Stimulated activated CD4-positive, alpha-beta T cell treated with anti-CD3 and anti-CD28 coated beads, TNF-alpha, amount 100 ng/mL, for 1 hour (primary cell): ENCODE measurements at regions not wholly inside any gene's neighbourhood (a gene's known extent, or its start where the extent isn't known, plus 50 kb on each side); places are given as distances from the start of the nearest gene placed in this dataset.

Experiments
- DNase-seq, 3 donors: peaks; one replicate each; pipeline ENCODE4 v3.0.0-alpha.2; 2020; ENCODE audit warnings: low read depth in 3 of 3, low spot score in 1 of 3

GRCh38 chr18:46293742-46294181 lies 189.6 kb downstream of the HAUS1 start:
- DNase-seq: no peak

DNA sequence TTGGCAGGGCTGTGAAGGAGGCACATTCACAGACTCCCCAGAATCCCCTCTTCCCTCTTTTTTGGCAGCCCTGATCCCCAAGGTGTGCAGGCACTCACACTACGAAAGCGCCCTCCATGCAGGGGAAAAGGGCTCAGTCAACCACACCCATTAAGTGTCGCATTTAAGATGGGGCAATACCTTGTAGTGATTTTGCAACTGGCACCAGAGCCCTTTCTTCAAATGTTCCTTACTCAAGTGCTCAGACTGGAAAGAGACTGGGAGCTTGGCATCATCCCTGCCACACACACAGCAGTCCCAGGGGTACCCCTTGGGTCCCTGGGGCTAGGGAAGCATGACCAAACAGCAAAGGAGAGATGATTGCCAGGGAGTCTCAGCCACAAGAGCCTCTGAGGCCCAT lies 190.1 kb downstream of the HAUS1 start:
- DNase-seq: no peak

- no peak for DNase-seq
Observed at GRCh38 chr18:46294751-46295150, 190.6 kb downstream of the HAUS1 start.

DNA sequence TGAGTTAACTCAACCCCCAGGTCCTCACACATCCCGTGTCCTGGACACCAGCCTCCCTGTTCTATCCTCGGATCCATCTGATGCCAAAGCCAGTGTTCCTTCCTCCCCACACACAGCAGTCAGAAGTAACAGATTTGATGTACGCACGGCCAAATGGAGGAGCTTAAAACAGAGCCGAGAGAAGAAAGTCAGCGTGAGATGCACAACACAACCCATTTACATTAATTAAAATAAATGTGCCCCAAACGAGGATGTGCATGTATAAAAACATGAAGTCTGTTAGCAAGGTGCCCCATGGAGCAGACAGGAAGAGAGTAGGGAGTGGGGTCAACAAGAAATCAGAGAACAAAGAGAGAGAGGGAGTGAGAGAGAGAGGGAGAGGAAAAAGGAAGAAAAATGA lies 191.2 kb downstream of the HAUS1 start:
- DNase-seq: no peak

DNA sequence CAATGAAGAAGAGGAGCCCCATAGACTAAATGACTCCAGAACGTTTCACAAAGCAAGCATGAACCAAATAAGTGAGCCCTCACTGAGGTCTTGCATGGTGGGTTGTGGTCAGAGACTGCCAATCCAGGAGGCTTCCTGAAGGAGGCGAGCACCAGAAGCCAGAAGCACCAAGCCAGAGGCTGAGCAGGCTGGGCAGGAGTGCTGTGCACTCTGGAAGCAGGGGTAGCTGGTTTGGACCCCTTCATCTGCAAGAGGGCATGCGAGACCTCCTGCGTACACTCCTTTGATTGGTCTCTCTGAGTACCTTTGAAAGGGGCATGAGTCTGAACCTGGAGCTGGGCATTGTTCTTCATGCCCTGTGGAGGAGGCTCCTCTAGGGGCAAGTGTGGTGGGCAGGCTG lies 192.5 kb downstream of the HAUS1 start:
- DNase-seq: no peak

DNA sequence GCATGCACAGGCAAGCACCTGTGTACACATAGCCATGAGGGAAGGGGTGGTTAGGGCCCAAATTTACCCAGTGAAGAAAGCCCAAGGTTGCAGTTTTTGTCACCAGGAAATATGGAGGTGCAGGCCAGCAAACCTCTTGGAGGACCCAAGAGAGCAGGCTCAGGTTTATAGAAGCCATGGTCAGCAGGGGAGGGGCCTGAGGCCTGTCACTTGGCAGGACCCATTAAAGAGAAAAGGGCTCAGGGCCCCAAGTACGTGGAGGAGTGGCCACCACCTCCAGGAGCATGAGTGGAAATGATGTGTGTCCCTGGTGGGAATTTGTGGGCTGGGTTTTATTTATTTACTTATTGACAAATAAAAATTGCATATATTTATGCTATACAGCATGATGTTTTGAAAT lies 192.9 kb downstream of the HAUS1 start:
- DNase-seq: no peak

GRCh38 chr18:46297621-46298020 lies 193.4 kb downstream of the HAUS1 start:
- no peak for DNase-seq

GRCh38 chr18:46298511-46298910 lies 194.3 kb downstream of the HAUS1 start:
- DNase-seq: no peak

- DNase-seq: no peak
Observed at GRCh38 chr18:46299465-46300008, 195.4 kb downstream of the HAUS1 start.

DNA sequence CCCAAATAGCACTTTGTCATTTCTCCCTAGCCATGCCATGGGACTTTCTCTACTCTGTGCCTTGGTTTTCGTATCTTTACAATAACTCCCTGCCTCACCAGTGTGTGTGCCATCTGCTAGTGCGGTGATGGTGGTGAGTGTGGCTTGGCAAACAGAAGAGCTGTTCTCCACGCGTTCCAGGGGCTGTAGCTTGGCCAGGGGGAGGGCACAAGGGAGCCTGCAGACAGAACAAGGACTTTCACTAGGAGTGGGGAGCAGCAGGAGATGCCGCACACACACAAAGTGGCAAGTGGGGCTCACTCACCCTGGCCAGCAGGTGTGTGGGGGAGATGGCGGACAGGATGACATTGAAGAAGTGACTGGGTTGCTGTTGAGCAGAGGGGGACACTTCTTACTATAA lies 196.9 kb downstream of the HAUS1 start:
- DNase-seq: no peak

DNA sequence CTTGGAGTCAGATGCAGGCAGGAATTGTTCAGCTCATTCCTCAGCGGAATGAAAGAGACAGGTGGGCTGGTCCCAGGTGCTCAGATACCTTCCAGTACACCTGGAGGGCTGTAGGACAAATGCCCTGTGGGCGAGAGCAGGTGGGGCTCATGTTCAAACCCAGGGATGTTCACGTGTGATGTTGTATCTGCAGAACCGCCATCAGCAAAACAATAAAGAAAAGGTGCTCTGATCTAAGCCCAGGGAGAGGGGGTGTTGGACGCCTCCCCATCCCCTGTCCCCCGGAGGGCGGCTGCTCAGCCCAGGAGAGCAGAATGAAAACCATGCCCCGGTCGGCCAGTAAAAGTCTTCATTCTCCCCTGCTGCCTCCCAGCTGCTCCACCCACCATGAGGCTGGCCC lies 197.4 kb downstream of the HAUS1 start:
- no peak for DNase-seq

DNA sequence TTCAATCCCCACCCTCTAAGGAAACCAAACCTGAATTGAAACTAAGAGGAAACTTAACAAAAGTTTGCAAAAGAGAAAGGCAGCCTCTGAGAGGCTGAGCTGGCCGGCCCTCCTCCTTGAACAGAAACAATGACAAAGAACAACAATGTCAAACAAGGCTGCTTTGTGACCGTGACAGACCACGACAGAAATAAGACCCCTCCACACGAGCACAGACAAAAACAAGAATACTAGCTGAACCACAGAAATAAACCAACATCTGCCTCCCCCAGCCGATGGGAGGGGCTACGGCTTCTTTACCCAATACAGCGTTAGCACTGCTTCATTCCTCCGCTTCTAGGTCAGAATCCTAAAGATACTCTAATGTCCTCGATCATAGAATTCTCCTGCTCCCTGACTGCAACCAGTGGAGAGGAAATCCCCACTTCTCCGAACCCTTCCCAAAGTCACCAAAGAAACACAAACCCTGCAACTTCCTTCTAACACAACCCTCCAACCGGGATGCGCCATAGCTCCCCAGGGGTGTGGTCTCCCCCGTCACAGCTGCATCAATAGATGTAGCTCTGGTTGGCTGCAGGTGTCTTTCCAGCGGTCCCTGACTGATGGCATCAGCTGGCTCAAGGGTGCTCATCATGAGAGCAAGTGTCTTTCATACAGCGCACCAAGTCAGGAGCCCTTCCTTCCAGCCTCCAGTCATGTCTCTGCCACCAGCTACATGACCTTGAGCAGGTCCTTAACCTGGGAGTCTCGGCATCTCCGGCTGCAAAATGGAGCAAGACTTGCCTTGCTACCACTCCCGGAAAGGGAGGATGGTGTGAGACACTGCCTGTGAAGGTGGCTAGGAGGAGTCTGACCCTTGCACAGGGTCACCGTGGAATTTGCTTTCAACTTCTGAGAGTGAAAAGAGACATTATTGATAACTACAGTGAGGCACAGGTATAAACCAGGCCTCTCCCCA lies 198.6 kb downstream of the HAUS1 start:
- DNase-seq: no peak

DNA sequence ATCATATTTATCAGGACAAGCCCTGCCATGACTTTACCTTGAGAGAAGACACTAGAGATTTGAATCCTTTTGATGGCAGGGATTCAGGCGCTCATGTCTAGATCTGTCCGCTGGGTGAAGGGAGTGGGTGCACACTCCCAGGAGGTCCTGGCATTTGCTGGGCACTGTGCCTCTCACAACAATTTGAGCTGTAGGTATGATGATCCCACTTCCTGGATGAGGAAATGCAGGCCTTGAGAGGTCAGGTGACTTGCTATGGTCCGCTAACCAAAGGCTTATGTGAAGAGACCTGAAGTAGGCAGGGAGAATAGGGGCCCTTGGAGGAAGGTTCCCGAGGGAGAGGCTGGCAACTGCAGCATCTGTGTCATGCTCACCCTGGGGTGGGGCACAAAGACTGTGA lies 206.1 kb downstream of the HAUS1 start:
- no peak for DNase-seq

DNA sequence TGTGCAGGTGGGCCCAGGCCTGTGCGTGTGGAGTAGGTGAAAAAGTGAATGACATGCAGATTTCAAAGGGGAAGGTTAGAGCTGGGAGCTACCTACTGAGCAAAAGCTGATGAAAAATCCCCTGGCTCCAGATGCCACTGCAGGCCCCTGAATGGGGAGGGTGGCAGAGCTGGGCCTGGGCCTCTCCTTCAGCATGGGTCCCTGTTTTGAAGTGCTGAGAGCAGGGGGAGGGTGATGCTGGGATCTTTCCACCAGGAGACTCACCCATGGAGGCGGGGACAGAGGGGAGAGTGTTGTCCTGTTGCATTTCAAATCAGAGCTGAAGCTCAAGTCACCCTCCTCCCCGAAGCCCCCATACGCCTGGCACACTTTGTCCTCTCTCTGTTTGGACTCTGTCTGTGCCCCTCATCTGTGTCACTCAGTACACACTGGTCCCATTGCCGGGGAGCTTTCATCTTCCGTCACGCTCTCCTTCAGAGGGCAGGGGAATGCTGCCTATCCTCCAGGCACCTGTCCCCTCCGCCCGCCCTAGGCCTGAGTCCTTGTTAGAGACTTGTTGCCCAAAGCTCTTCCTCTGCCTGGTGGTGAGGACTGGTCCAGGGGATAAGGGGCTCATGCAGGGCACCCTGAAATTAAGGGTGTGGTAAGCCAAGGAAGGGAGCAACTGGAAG lies 206.6 kb downstream of the HAUS1 start:
- no peak for DNase-seq

DNA sequence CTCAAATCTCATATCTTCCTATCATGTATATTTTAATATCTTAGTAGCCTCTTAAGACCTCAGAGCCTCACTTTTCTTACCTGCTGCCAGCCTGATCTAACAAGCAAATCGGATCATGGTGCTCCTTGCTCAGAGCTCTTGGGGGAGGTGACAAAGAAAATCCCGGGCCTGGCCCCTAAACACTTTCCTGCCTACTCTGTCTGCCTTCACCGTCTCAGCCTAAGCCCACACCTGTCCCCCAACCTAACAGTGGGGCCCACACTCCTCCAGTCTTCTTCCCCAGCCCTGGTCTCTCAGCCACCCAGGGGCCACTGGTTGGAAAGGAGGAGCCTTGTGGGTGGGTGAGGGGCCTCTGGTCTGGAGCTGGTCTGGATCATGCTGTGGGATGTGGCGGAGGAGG lies 207.3 kb downstream of the HAUS1 start:
- DNase-seq: no peak

GRCh38 chr18:46312221-46312620 lies 208.0 kb downstream of the HAUS1 start:
- no peak for DNase-seq

GRCh38 chr18:46313521-46313920 lies 209.3 kb downstream of the HAUS1 start:
- no peak for DNase-seq

DNA sequence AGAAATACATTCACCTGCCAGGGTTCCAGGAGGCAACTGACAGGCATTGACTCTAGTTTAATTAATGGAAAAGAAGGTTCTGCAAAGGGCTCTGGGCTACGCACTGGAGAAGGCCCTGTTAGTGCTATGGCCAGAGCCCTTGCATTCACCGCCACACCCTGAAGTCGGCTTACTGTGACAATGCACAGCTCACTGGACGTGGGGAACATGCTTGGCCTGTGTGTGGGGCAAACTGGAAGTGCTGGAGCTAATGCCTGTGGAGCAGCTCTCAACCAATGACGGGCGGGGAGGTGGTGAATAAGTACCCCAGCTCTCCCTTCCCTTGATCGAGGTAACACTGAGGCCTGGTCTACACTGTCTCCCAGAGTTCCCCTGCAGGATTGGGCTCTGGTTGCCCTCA lies 209.8 kb downstream of the HAUS1 start:
- DNase-seq: no peak

DNA sequence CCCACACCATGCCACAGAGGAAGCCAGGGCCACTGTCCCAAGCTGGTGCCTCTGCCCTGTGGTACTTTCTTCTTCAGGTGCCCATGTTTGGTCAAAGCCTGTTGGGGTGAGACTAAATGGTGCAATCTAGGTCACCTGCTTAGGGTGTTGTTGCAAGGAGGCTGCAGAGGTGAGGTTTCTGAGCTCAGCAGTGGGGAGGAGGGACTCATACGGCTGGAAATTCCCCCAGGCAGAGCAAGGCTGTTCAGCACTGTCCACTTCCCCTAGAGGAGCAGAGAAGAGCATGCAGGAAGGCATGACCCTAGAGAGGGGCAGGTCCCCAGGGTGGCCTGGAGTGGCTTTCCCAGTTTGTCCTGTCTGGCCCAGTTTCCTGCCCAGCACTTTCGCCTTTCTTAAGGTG lies 211.0 kb downstream of the HAUS1 start:
- DNase-seq: no peak

DNA sequence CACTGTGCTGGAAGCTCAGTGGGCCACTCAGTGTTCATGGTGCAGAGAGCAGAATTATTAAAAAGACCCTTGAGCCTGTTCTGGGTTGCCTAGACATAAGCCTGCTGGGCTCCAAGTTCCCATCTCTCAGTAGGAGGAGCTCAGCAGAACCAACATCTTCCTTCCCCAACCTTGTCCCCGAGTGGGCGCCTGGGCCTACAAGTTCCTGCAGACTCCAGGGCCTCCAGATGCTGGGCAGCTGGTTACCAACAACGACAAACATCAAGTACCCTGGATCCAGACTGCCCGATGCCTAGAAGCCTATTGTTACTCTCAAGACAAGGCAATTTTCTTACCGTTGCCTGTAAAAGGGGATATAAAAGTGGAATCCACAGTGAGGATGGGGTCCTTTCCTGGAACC lies 214.2 kb downstream of the HAUS1 start:
- DNase-seq: no peak

GRCh38 chr18:46319783-46320182 lies 215.6 kb downstream of the HAUS1 start:
- DNase-seq: no peak

- DNase-seq: no peak
Observed at GRCh38 chr18:46320297-46320696, 216.1 kb downstream of the HAUS1 start.
